HepG2 (cell line): ENCODE measurements at regions not wholly inside any gene's neighbourhood (a gene's known extent, or its start where the extent isn't known, plus 50 kb on each side); places are given as distances from the start of the nearest gene placed in this dataset.

Experiments used
- NFRKB ChIP-seq: fragments of 450-650 bp; IDR thresholded peaks from 2 replicates; pipeline ENCODE4 v1.6.1; 2017
- TF ChIP-seq, protein P1 (sequence below): sonication (generic); formaldehyde crosslinking; IDR thresholded peaks from 2 replicates; pipeline ENCODE4 v1.4.0; 2020; ENCODE audit warnings: mild to moderate bottlenecking, missing genetic modification reagents
- TF ChIP-seq, protein P2 (sequence below): fragments of 450-650 bp; IDR thresholded peaks from 2 replicates; pipeline ENCODE4 v1.6.1; 2017; ENCODE audit warnings: mild to moderate bottlenecking

DNA sequence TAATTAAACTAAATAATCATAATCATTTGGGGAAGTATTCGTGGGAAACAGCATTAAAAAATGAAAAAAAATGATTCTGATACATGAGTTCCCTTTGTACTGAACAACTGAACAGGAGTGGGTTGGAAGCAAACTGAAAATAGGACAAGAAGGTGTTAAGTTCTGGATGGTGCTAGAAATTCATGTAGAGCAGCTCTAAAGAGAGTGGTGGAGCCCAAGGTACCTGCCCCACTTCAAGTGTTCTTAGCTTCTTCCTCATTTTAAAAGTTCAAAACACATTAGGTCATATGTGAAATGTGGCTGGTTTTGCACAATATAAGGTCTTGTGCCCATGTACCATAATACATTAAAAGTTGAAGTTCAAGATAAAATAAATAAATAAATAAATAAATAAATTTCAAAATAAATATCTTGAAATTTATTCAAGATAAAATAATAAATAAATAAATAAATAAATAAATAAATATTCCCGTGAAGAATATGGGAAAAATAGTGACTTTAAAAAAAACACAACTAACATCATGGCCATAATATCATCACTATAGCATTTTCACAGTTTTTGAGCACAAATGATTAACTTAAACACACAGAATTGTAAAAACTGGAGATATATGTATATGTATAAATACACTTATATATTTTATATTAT lies 191.5 kb upstream of the PRKD1 start:
- TF ChIP-seq, protein P1, sequence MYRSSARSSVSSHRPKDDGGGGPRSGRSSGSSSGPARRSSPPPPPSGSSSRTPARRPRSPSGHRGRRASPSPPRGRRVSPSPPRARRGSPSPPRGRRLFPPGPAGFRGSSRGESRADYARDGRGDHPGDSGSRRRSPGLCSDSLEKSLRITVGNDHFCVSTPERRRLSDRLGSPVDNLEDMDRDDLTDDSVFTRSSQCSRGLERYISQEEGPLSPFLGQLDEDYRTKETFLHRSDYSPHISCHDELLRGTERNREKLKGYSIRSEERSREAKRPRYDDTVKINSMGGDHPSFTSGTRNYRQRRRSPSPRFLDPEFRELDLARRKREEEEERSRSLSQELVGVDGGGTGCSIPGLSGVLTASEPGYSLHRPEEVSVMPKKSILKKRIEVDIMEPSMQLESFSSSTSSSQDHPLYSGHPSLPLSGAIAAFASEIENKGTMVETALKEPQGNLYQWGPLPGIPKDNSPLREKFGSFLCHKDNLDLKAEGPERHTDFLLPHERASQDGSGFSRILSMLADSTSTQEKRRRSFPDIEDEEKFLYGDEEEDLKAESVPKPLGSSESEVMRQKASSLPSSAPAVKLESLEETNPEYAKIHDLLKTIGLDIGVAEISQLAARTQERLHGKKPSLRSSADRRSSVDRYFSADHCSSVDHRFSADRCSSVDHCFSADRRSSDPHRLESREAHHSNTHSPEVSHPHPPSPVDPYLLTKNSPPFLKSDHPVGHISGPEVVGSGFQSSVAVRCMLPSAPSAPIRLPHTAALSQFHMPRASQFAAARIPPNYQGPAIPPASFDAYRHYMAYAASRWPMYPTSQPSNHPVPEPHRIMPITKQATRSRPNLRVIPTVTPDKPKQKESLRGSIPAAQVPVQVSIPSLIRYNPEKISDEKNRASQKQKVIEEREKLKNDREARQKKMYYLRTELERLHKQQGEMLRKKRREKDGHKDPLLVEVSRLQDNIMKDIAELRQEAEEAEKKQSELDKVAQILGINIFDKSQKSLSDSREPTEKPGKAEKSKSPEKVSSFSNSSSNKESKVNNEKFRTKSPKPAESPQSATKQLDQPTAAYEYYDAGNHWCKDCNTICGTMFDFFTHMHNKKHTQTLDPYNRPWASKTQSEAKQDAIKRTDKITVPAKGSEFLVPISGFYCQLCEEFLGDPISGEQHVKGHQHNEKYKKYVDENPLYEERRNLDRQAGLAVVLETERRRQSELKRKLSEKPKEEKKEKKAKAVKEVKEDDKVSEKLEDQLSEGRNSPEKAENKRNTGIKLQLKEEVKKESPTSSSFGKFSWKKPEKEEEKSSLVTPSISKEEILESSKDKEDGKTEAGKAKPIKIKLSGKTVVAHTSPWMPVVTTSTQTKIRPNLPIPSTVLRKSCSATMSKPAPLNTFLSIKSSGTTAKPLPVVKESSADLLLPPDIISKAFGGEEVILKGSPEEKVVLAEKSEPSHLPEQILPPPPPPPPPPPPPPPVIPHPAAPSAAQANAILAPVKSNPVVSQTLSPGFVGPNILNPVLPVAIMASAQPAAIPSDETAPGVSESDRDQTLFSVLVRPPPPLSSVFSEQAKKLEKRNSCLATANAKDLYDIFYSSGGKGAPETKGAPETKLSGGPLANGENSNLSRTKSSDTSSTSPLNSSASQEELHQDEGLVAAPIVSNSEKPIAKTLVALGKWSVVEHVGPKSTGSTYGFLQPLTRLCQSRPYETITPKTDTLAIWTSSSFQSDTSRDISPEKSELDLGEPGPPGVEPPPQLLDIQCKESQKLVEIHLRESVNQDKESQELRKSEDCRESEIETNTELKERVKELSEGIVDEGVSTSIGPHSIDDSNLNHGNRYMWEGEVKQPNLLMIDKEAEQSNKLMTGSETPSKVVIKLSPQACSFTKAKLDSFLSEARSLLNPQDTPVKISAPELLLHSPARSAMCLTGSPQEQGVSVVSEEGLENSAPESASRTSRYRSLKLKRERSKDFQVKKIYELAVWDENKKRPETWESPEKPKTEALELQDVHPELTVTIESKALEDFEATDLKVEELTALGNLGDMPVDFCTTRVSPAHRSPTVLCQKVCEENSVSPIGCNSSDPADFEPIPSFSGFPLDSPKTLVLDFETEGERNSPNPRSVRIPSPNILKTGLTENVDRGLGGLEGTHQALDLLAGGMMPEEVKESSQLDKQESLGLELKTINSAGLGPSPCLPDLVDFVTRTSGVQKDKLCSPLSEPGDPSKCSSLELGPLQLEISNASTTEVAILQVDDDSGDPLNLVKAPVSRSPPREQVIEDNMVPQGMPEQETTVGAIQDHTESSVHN (CRISPR knock-in tag), result no peak
- TF ChIP-seq NFRKB, result no peak
- TF ChIP-seq, protein P2, sequence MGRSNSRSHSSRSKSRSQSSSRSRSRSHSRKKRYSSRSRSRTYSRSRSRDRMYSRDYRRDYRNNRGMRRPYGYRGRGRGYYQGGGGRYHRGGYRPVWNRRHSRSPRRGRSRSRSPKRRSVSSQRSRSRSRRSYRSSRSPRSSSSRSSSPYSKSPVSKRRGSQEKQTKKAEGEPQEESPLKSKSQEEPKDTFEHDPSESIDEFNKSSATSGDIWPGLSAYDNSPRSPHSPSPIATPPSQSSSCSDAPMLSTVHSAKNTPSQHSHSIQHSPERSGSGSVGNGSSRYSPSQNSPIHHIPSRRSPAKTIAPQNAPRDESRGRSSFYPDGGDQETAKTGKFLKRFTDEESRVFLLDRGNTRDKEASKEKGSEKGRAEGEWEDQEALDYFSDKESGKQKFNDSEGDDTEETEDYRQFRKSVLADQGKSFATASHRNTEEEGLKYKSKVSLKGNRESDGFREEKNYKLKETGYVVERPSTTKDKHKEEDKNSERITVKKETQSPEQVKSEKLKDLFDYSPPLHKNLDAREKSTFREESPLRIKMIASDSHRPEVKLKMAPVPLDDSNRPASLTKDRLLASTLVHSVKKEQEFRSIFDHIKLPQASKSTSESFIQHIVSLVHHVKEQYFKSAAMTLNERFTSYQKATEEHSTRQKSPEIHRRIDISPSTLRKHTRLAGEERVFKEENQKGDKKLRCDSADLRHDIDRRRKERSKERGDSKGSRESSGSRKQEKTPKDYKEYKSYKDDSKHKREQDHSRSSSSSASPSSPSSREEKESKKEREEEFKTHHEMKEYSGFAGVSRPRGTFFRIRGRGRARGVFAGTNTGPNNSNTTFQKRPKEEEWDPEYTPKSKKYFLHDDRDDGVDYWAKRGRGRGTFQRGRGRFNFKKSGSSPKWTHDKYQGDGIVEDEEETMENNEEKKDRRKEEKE, result no peak
